ENCODE measurements at regions not wholly inside any gene's neighbourhood (a gene's known extent, or its start where the extent isn't known, plus 50 kb on each side); places are given as distances from the start of the nearest gene placed in this dataset.
"Not testable (repeated sequence)": the region's sequence is repeated elsewhere in the genome, so short reads cannot be mapped to it uniquely, and the experiment has no call there.

DNA sequence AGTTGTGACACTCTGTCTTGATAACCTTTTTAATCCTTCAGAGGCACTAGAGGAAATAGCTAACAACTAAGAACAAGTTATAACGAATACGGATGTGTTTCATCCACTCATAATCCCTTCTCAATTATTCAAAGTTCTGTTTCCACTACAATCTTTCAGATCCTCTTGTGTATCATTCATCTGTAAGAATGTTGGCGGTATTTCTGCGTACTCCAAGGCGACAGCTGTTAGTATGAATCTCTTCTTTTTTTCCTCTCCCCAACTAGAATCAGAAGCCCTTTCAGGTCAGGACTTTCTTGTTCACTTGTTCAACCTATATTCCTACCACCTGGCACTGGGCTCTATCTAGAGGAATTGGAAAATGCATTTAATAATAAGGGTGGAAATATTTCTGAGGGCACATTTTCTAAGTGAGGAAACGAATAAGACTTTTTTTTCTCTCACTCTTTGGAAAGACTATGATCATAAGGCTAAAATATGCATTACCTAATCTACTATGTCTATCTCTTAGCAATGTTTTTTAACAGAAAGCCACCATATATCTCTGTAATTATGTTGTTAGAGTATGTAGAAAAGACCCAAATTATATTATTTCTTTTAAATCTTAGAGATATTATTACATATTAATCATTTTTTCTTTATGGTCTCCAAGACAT, 492.9 kb downstream of the PCDH20 start:
- DNase-seq (ENCODE audit: low spot score): no peak

- DNase-seq (ENCODE audit: low spot score): no peak
Measured at GRCh38 chr13:60893801-60894200, 496.8 kb downstream of the TDRD3 start.

GRCh38 chr13:60887711-60888110, 490.7 kb downstream of the TDRD3 start:
- no peak for DNase-seq (ENCODE audit: low spot score)

GRCh38 chr13:60881507-60881906, 484.5 kb downstream of the TDRD3 start:
- DNase-seq (ENCODE audit: low spot score): no peak

- DNase-seq (ENCODE audit: low spot score): no peak
Measured at GRCh38 chr13:60873116-60873515, 476.1 kb downstream of the TDRD3 start.

- DNase-seq (ENCODE audit: low spot score): no peak
Measured at GRCh38 chr13:60869941-60870613, 473.1 kb downstream of the TDRD3 start.

DNA sequence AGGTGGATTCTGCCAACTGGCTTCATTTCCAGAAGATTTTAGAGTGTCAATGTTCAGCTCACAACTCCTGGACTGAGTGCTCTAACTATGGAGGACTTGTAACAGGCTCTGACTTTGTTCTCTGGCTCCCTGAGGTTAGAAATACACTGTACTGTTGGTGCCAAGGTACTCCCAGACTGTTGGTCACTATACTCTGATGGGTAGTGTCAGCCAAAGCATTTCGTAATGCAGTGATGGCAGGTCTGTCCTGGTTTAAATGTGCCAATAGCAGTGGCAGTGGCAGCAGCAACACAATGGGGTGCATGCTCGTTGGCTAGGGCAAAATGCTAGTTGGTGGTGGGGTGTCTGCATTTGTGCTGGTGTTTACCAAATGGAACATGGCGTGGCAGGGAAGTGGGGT, 472.2 kb downstream of the TDRD3 start:
- no peak for DNase-seq (ENCODE audit: low spot score)

GRCh38 chr13:60862036-60862435, 465.0 kb downstream of the TDRD3 start:
- no peak for DNase-seq (ENCODE audit: low spot score)

GRCh38 chr13:60857698-60858097, 460.7 kb downstream of the TDRD3 start:
- no peak for DNase-seq (ENCODE audit: low spot score)

- DNase-seq (ENCODE audit: low spot score): no peak
Measured at GRCh38 chr13:60852886-60853285, 455.9 kb downstream of the TDRD3 start.

DNA sequence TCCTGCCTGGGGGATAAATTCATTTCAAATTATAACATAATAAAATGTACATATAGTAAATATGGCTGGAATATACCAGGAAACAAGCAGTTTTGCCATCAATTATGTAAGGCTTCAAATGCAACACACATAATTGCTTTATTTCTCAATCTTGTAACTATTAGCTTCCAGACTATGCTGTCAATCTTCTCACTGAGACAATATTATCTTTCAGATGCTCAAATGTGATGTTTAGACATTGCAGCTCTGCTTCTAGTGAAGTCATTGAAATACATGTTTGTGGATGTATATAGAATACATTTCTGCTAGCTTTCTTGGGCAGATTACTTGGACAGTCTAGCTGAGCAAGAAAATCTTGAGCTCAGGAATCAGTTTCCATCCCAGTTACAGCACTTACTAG, 454.4 kb downstream of the TDRD3 start:
- no peak for DNase-seq (ENCODE audit: low spot score)

DNA sequence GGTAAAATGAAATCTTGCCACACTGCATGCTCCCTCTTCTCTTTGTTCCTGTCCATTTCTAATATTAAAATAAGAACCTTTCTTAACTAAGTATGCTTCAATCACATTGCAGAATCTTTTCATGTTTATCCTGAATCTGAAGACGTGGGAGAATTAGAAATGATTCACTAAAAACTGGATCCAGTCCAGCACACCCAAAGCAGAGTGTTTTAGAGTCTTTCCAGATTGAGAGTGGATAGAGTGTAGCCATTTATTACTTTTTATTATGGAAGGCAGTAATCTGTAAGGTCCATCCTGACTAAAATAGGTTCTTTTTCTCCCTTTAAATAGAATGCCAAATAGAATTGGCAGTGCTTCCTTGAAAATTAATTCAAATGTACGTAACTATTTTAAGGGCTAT, 453.5 kb downstream of the TDRD3 start:
- DNase-seq (ENCODE audit: low spot score): no peak

- no peak for DNase-seq (ENCODE audit: low spot score)
Measured at GRCh38 chr13:60838581-60838980, 441.6 kb downstream of the TDRD3 start.

DNA sequence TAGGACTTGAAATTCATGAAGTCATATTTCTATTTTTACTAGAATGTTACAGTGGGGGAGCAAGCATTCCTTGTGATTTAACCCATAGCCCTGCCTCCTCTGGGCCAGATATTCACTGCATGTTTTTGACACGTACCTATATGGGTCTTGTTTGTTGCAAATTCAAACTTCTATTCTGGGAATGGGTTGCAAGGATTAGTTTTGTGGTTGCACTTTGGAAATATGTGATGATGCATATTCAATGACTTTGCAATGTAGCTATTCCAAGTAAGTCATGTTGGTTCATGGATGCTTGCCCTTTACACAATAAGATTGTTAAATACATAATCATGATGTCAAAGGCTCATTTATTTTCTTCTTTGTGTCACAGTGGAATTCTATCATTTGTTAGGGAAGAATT, 440.8 kb downstream of the TDRD3 start:
- DNase-seq (ENCODE audit: low spot score): no peak

DNA sequence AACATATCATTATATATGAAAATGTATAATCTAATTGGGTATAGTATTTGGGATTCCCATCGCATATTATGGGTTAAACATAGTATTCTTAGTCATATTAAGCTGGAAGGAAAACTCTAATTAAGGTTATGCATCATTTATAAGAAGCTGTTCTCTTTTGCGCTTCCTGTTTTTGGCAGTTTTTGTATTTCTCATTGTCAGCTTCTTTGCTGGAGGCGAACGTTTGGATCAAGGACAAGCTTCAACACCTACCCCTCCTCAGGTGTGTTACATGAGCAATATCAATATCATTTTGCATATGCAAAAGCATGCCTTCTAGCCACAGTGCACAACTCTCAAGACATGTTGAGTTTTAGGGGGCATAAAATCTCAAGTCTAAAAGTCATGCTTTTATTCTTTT, 439.8 kb downstream of the TDRD3 start:
- DNase-seq (ENCODE audit: low spot score): no peak

DNA sequence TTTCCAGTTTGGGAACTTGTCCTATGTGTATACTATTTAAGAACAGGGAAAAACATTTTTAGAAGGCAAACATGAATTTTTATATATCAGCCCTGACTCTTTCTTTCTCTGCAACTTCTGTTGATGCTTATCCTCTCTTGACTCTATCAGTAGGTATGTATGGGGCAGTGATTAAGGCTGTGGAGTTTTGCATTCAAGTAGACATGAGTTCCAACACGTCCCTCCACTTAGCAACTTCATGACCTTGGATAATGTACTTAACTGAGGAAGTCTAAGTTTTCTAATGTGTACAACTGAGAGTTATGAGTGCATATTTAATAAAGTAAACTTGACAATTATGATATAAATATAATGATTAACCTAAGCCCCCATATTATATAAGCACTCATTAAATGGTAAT, 414.6 kb downstream of the TDRD3 start:
- DNase-seq (ENCODE audit: low spot score): no peak

DNA sequence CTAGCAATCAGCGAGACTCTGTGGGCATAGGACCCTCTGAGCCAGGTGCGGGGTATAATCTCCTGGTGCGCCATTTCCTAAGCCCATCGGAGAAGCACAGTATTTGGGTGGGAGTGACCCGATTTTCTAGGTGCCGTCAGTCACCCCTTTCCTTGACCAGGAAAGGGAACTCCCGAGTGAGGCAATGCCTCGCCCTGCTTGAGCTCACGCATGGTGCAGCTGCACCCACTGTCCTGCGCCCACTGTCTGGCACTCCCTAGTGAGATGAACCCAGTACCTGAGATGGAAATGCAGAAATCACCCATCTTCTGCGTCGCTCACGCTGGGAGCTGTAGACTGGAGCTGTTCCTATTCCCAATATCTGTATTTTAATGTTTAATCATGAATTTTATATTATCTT, 408.6 kb downstream of the TDRD3 start:
- not testable (repeated sequence) for DNase-seq (ENCODE audit: low spot score)

GRCh38 chr13:60798503-60798902, 401.5 kb downstream of the TDRD3 start:
- DNase-seq (ENCODE audit: low spot score): no peak

- no peak for DNase-seq (ENCODE audit: low spot score)
Measured at GRCh38 chr13:60797112-60797511, 400.1 kb downstream of the TDRD3 start.

DNA sequence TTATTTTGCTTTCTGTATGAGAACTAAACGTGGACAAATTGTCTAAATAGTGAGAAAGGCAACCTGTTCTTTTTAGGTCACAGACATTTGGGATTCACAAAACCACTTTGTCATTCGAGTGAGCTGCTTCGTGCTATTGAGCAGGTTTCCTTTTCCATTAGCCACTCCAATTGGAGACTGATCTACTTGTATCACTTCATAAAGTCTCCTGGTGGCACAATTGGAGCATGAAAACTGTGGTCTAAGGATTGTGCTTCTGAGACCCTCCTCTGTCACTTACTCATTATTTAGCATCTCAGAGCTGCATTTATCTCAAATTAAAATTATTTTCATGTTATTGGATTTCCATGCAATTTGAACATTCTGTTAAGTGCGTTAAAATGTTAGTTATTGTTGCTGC, 397.7 kb downstream of the TDRD3 start:
- DNase-seq (ENCODE audit: low spot score): no peak

- no peak for DNase-seq (ENCODE audit: low spot score)
Measured at GRCh38 chr13:60790620-60791019, 393.6 kb downstream of the TDRD3 start.

DNA sequence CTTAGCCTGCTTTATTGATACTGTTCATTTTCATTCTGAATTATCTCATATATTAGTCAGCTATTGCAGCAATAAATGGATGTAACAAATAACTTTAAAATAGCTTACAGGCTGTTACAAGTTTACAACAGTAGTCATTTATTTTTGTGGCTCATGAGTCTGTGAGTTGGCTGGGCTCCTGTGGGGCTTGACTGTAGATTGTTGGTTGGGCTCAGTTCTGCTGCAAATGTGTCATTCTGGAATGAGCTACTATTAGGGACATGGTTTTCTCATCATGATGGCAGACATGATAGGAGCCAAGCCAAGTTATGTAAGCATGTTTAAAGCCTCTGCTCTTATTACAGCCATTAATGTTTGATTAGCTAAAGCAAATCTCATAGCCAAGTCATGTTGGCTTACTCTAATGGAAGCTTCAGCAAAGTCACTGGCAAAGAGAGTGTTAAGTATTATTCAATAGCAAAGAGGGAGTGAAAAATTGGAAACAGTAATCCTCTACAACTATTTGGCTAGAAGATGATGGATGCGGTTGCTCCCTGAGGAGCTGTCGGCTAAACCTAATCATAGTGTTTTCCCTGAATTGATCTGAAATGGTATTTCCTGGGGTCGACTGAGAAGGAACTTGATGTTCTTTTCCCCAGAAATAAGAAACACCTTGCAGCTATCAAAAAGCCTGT, 391.3 kb downstream of the TDRD3 start:
- DNase-seq (ENCODE audit: low spot score): no peak

DNA sequence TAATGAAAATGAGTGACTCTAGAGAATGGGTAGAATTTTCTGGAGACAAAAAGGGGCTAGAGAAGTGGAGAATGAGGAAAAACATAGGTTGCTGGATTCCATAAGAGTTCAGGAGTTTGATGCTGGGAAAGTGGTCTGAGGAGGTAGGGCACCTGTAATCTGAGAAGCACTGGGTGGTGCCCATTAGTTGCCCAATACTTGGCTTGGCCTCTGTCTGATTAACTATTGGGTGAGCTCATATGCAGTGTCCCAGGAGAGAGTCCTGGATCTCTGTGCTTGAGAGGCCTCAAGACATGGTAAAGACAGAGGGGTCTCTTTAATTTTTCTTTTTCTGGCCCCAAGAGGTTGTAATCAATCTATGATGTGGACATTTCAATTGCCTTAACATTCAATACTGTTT, 390.1 kb downstream of the TDRD3 start:
- DNase-seq (ENCODE audit: low spot score): no peak

DNA sequence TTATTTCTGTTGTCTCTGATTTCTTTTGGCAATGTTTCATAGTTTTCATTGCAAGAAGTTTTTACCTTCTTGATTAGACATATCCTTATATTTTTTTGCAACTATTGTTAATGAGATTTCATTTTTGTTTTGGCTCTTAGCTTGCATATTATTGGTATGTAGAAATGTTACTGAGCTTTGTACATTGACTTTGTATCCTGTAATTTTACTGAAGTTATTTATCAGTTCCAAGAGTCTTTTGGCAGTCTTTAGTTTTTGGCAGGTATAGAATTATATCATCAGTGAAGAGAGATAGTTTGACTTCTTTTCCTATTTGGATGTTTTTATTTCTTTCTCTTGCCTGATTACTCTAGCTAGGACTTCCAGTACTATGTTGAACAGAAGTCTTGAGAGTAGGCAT, 375.7 kb downstream of the TDRD3 start:
- no peak for DNase-seq (ENCODE audit: low spot score)

Measured in cerebellar cortex (tissue), 1 donor.